ENCODE measurements at regions not wholly inside any gene's neighbourhood (a gene's known extent, or its start where the extent isn't known, plus 50 kb on each side); places are given as distances from the start of the nearest gene placed in this dataset.
A peak's percentile ranks its signal among the peaks of the same experiment; 100 is the strongest.
"Not testable (repeated sequence)": the region's sequence is repeated elsewhere in the genome, so short reads cannot be mapped to it uniquely, and the experiment has no call there.

DNA sequence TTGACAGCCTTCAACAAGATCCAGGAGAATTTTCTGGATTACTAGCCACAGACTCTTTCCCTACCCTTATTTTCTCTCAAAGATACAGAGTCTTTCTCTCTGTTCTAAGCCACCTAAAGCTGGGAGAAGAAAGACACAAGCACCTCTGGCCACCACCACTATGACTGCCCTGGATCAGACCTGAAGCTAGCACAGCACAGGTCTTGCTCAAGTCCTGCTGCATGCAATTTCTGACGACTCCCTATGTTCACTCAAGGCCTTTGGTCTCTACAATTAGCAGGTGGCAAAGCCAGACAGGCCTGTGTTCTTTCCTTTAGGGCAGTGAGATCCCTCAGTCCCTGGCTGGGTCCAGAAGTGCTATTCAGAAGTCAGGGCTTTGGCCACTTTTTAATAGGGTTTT is 1614.5 kb downstream of the SPATA31A7 start:
- H3K9ac ChIP-seq (replicated peaks in 1 of 4; ENCODE audit: extremely low read depth in 1 of 4, low read depth in 3 of 4, low read length in 3 of 4); DNase-seq (ENCODE audit: low read depth in 1 of 2, low spot score in 2 of 2); H4K8ac ChIP-seq (ENCODE audit: extremely low read depth, insufficient read depth, low read length); H4K91ac ChIP-seq (replicated peaks; ENCODE audit: insufficient read length, low read length); CTCF ChIA-PET (ENCODE audit: partially characterized antibody); H2BK5ac ChIP-seq (ENCODE audit: low read depth, low read length); H3K4me2 ChIP-seq (ENCODE audit: insufficient read depth in 1 of 2, low read depth in 2 of 2, low read length in 2 of 2); H2AK5ac ChIP-seq (ENCODE audit: low read depth, low read length); H2AFZ ChIP-seq (ENCODE audit: low read length); H3K23me2 ChIP-seq (ENCODE audit: low read depth, low read length); H2BK120ac ChIP-seq (replicated peaks; ENCODE audit: low read depth, low read length); H3K4me1 ChIP-seq (replicated peaks in 1 of 4; ENCODE audit: control insufficient read depth in 3 of 4, insufficient read depth in 4 of 4, low read length in 3 of 4); H3K4me3 ChIP-seq (ENCODE audit: extremely low read depth in 1 of 4, insufficient read depth in 2 of 4, low read depth in 3 of 4, low read length in 4 of 4); POLR2A ChIA-PET (ENCODE audit: partially characterized antibody); H2BK15ac ChIP-seq (ENCODE audit: low read length); H3K23ac ChIP-seq (ENCODE audit: insufficient read length); H2BK20ac ChIP-seq (ENCODE audit: low read length); H4K5ac ChIP-seq (ENCODE audit: insufficient read length, low read depth, low read length); H3K4ac ChIP-seq (replicated peaks; ENCODE audit: insufficient read length, low read depth, low read length); FAIRE-seq; H3K18ac ChIP-seq (ENCODE audit: extremely low read depth, low read length); H4K20me1 ChIP-seq (replicated peaks in 1 of 2; ENCODE audit: control insufficient read depth in 1 of 2, insufficient read depth in 2 of 2, low read length in 2 of 2); H3K79me1 ChIP-seq (ENCODE audit: low read depth, low read length); H3K56ac ChIP-seq (replicated peaks; ENCODE audit: insufficient read length, low read depth, low read length); H3K79me2 ChIP-seq (ENCODE audit: control insufficient read depth in 1 of 2, insufficient read depth in 2 of 2, low read length in 2 of 2); H3K27ac ChIP-seq (ENCODE audit: low read depth, low read length); H3K14ac ChIP-seq (ENCODE audit: insufficient read length); H3K9me3 ChIP-seq (ENCODE audit: insufficient read depth in 2 of 2, low read depth in 1 of 2, low read length in 1 of 2); H2BK12ac ChIP-seq (ENCODE audit: low read depth, low read length); H3K36me3 ChIP-seq (ENCODE audit: control insufficient read depth in 2 of 4, insufficient read depth in 4 of 4, low read length in 3 of 4): not testable (repeated sequence)
- peaks cover 34 to 77% (median 57%) of the 10 kb centered on the region in 4 experiments for H3K27me3 ChIP-seq (replicated peaks in 1 of 4; ENCODE audit: control insufficient read depth in 3 of 4, extremely low read depth in 1 of 4, insufficient read depth in 3 of 4, low read length in 3 of 4)
- TF ChIP-seq RNF2 (IDR thresholded peaks at IDR 0.05; ENCODE audit: borderline replicate concordance, low read depth, low read length, missing control alignments, poor library complexity, severe bottlenecking) = peak; percentile 54
- 27% methylated on average over 1 of the region's 1 CpG; no CpG with 5 or more reads in 1 of the 2 experiments for WGBS, 2 experiments (ENCODE audit: extremely low coverage in 1 of 2, insufficient coverage in 1 of 2, insufficient read length in 1 of 2, insufficient replicate concordance in 2 of 2, low coverage in 1 of 2, low lambda C conversion rate in 2 of 2, missing lambda C conversion rate in 1 of 2)

DNA sequence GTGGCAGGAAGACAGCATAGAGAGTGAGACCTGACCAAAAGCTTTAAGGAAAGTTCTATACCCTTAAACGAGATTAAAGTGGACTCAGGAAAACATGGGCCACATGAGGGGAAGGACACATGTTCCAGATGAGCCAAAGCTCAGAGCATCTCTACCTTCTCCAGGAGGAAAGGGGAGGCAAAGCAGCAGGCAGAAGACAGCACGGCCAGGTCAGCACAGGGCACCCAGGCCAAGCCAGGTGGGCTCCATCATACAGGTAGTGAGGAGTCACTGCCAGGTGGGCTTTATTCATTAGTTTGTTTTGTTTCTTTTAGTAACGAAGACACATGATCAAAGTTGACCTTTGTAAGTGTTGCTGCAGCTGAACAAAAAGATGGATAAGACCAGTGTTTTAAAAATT is 1617.6 kb downstream of the SPATA31A7 start:
- H4K20me1 ChIP-seq (replicated peaks in 1 of 2; ENCODE audit: control insufficient read depth in 1 of 2, insufficient read depth in 2 of 2, low read length in 2 of 2); H3K4ac ChIP-seq (replicated peaks; ENCODE audit: insufficient read length, low read depth, low read length); H4K5ac ChIP-seq (ENCODE audit: insufficient read length, low read depth, low read length); H3K9ac ChIP-seq (replicated peaks in 1 of 4; ENCODE audit: extremely low read depth in 1 of 4, low read depth in 3 of 4, low read length in 3 of 4); H3K23ac ChIP-seq (ENCODE audit: insufficient read length); DNase-seq (ENCODE audit: low read depth in 1 of 2, low spot score in 2 of 2); H3K79me2 ChIP-seq (ENCODE audit: control insufficient read depth in 1 of 2, insufficient read depth in 2 of 2, low read length in 2 of 2); H2BK20ac ChIP-seq (ENCODE audit: low read length); H3K56ac ChIP-seq (replicated peaks; ENCODE audit: insufficient read length, low read depth, low read length); H2BK12ac ChIP-seq (ENCODE audit: low read depth, low read length); H2AK5ac ChIP-seq (ENCODE audit: low read depth, low read length); H3K9me3 ChIP-seq (ENCODE audit: insufficient read depth in 2 of 2, low read depth in 1 of 2, low read length in 1 of 2); H3K14ac ChIP-seq (ENCODE audit: insufficient read length); CTCF ChIA-PET (ENCODE audit: partially characterized antibody); H2BK5ac ChIP-seq (ENCODE audit: low read depth, low read length); H2BK15ac ChIP-seq (ENCODE audit: low read length); H3K18ac ChIP-seq (ENCODE audit: extremely low read depth, low read length); H2BK120ac ChIP-seq (replicated peaks; ENCODE audit: low read depth, low read length); H3K4me1 ChIP-seq (replicated peaks in 1 of 4; ENCODE audit: control insufficient read depth in 3 of 4, insufficient read depth in 4 of 4, low read length in 3 of 4); FAIRE-seq; H2AFZ ChIP-seq (ENCODE audit: low read length); H3K23me2 ChIP-seq (ENCODE audit: low read depth, low read length); H3K79me1 ChIP-seq (ENCODE audit: low read depth, low read length); H4K8ac ChIP-seq (ENCODE audit: extremely low read depth, insufficient read depth, low read length); H4K91ac ChIP-seq (replicated peaks; ENCODE audit: insufficient read length, low read length); POLR2A ChIA-PET (ENCODE audit: partially characterized antibody); H3K4me2 ChIP-seq (ENCODE audit: insufficient read depth in 1 of 2, low read depth in 2 of 2, low read length in 2 of 2); H3K27ac ChIP-seq (ENCODE audit: low read depth, low read length); H3K4me3 ChIP-seq (ENCODE audit: extremely low read depth in 1 of 4, insufficient read depth in 2 of 4, low read depth in 3 of 4, low read length in 4 of 4); H3K36me3 ChIP-seq (ENCODE audit: control insufficient read depth in 2 of 4, insufficient read depth in 4 of 4, low read length in 3 of 4): not testable (repeated sequence)
- peaks cover 13 to 52% (median 32%) of the 10 kb centered on the region in 4 experiments for H3K27me3 ChIP-seq (replicated peaks in 1 of 4; ENCODE audit: control insufficient read depth in 3 of 4, extremely low read depth in 1 of 4, insufficient read depth in 3 of 4, low read length in 3 of 4)
- WGBS, 2 experiments (ENCODE audit: extremely low coverage in 1 of 2, insufficient coverage in 1 of 2, insufficient read length in 1 of 2, insufficient replicate concordance in 2 of 2, low coverage in 1 of 2, low lambda C conversion rate in 2 of 2, missing lambda C conversion rate in 1 of 2) = 46% methylated on average over 3 of the region's 3 CpGs; no CpG with 5 or more reads in 1 of the 2 experiments
